Neural crest cell (in vitro differentiated cells): ENCODE measurements at regions not wholly inside any gene's neighbourhood (a gene's known extent, or its start where the extent isn't known, plus 50 kb on each side); places are given as distances from the start of the nearest gene placed in this dataset.

Experiments
- DNase-seq: peaks from one replicate; pipeline ENCODE4 v3.0.0; 2021; ENCODE audit warnings: low read depth, mixed read lengths, low spot score
- H3K27ac Mint-ChIP-seq: one replicate; pipeline ENCODE4 v1.8.0; 2021; ENCODE audit warnings: mild to moderate bottlenecking, mixed read lengths; ENCODE audit not compliant: unreplicated experiment
- H3K27me3 Mint-ChIP-seq: 2 replicates; pipeline ENCODE4 v1.8.0; 2021; ENCODE audit warnings: low read depth, mild to moderate bottlenecking, mixed read lengths
- H3K36me3 Mint-ChIP-seq: 2 replicates; pipeline ENCODE4 v1.8.0; 2021; ENCODE audit warnings: low read depth, mild to moderate bottlenecking, mixed read lengths
- H3K4me1 Mint-ChIP-seq: 2 replicates; pipeline ENCODE4 v1.8.0; 2021; ENCODE audit warnings: mixed read lengths
- H3K4me3 Mint-ChIP-seq: one replicate; pipeline ENCODE4 v1.8.0; 2021; ENCODE audit warnings: mild to moderate bottlenecking, mixed read lengths
- H3K9me3 Mint-ChIP-seq: 2 replicates; pipeline ENCODE4 v1.8.0; 2021; ENCODE audit warnings: mixed read lengths
- CTCF ChIP-seq: fragments of 200-600 bp; sonication (generic); conservative IDR thresholded peaks from 2 replicates; pipeline ENCODE4 v1.5.0; 2021; ENCODE audit warnings: antibody characterized with exemption, mild to moderate bottlenecking

GRCh38 chr3:187618722-187619121 lies 51.5 kb downstream of the SST start:
- Mint-ChIP-seq H3K9me3 (no peaks in the 10 kb centered on the region), H3K27me3 (peaks cover 2% of the 10 kb centered on the region), H3K36me3 (no peaks in the 10 kb centered on the region), H3K4me3 (no peak overlapping the region), H3K4me1 (no peaks in the 10 kb centered on the region), H3K27ac (no peak overlapping the region)
- no peak for TF ChIP-seq CTCF
- DNase-seq, result no peak

DNA sequence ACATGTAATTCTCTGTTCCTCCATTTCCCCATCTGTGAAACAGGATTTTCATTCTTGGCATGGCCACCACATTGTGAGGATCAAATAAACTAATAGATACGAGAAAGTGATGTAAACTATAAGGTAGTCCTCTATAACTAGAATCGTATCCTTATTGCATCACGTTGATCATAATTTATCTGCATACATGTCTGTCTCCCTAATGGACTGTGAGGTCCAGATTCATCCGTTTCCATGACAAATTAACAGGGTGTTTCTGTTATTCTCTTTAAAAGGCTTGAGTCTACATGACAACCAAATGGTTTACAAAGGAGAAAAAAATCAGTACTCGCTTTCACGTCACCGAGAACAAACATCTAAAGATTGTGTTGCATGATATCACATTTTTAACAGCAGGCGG lies 53.0 kb downstream of the SST start:
- no peak for DNase-seq
- H3K9me3 Mint-ChIP-seq, result no peaks in the 10 kb centered on the region
- H3K4me3 Mint-ChIP-seq, result no peak overlapping the region
- no peaks in the 10 kb centered on the region for H3K27me3 Mint-ChIP-seq
- no peak for TF ChIP-seq CTCF
- no peaks in the 10 kb centered on the region for H3K36me3 Mint-ChIP-seq
- H3K4me1 Mint-ChIP-seq, result peaks cover 5% of the 10 kb centered on the region
- no peak overlapping the region for H3K27ac Mint-ChIP-seq

DNA sequence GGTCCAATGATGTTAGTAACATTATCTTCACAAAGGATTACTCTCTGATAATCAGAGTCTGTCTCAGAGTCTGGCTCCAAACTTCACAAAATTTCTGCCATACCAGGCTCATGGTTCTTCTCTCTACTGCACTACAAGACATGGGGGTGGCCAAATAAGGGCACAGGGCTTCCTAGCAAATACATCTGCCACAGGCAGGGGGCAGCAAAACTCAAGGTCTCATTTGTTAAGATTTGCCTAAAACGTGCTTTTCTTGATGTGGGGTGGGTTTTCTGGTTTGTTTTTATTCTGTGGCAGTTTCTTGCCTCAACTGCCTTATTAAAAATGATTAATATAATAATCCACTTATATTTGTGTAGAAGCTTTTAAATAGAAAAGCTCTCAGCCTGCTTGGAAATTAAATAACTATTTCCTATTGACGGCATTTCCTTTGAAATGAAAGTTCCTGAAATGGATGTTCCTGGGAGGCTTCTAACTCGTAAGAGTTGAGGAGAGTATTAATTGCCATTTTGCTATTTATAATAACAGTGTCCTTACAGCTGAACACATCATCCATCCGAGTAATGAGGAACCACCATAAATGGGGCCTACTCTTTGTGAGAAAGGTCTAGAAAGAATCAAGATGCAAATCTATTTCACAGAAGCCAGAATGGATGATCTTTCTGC lies 53.8 kb downstream of the SST start:
- peak; percentile 43 for DNase-seq
- H3K9me3 Mint-ChIP-seq, result no peaks in the 10 kb centered on the region
- H3K4me1 Mint-ChIP-seq, result peaks cover 8% of the 10 kb centered on the region
- H3K4me3 Mint-ChIP-seq, result no peak overlapping the region
- TF ChIP-seq CTCF, result peak; percentile 73
- no peak overlapping the region for H3K27ac Mint-ChIP-seq
- H3K36me3 Mint-ChIP-seq, result no peaks in the 10 kb centered on the region
- H3K27me3 Mint-ChIP-seq, result no peaks in the 10 kb centered on the region

GRCh38 chr3:187615630-187616029 lies 54.6 kb downstream of the SST start:
- no peak for TF ChIP-seq CTCF
- Mint-ChIP-seq H3K27ac (no peak overlapping the region), H3K9me3 (no peaks in the 10 kb centered on the region), H3K27me3 (no peaks in the 10 kb centered on the region), H3K4me1 (peaks cover 13% of the 10 kb centered on the region), H3K4me3 (no peak overlapping the region), H3K36me3 (no peaks in the 10 kb centered on the region)
- DNase-seq, result no peak

DNA sequence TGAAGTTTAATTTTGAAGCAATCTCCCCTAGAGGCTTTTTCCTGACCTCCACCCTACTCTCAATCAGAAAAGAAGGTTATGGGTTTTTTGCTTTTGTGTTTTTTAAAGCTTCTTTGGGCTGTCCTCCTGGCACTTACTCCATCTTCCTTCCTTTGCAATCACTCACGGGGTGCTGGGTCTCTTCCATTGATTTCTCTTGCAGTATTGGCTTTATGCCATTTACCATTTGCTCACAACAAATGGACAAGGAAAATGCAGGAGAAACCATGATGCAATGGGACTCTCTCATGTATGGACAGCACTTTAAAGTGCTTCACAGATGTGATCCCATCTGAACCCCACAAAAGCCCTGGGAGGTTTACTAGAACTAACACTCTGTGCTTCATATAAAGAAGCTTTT lies 57.5 kb downstream of the SST start:
- Mint-ChIP-seq H3K4me1 (peaks cover 25% of the 10 kb centered on the region), H3K27me3 (no peaks in the 10 kb centered on the region), H3K27ac (peak overlapping the region; percentile 53), H3K36me3 (no peaks in the 10 kb centered on the region), H3K4me3 (no peak overlapping the region), H3K9me3 (no peaks in the 10 kb centered on the region)
- no peak for DNase-seq
- no peak for TF ChIP-seq CTCF
